Activated T-cell treated with anti-CD3 and anti-CD28 coated beads for 1 hour (primary cell): ENCODE measurements at regions not wholly inside any gene's neighbourhood (a gene's known extent, or its start where the extent isn't known, plus 50 kb on each side); places are given as distances from the start of the nearest gene placed in this dataset.
"Not testable (repeated sequence)": the region's sequence is repeated elsewhere in the genome, so short reads cannot be mapped to it uniquely, and the experiment has no call there.

Experiments
- DNase-seq: peaks from one replicate; pipeline ENCODE4 v3.0.0-alpha.2; 2020; ENCODE audit warnings: low read depth

GRCh38 chr7:32223071-32223650 lies 153.0 kb upstream of the PDE1C start:
- no peak for DNase-seq

- DNase-seq: no peak
Observed at GRCh38 chr7:32222251-32222900, 152.2 kb upstream of the PDE1C start.

- DNase-seq: no peak
Observed at GRCh38 chr7:32221736-32222135, 151.5 kb upstream of the PDE1C start.

GRCh38 chr7:32221056-32221455 lies 150.8 kb upstream of the PDE1C start:
- DNase-seq: no peak

GRCh38 chr7:32219831-32220230 lies 149.6 kb upstream of the PDE1C start:
- DNase-seq: not testable (repeated sequence)

- no peak for DNase-seq
Observed at GRCh38 chr7:32219416-32219815, 149.2 kb upstream of the PDE1C start.

- DNase-seq: no peak
Observed at GRCh38 chr7:32218741-32219288, 148.6 kb upstream of the PDE1C start.

- DNase-seq: no peak
Observed at GRCh38 chr7:32218154-32218467, 147.9 kb upstream of the PDE1C start.

- no peak for DNase-seq
Observed at GRCh38 chr7:32217341-32218153, 147.3 kb upstream of the PDE1C start.

- no peak for DNase-seq
Observed at GRCh38 chr7:32216759-32217158, 146.6 kb upstream of the PDE1C start.

- no peak for DNase-seq
Observed at GRCh38 chr7:32215697-32216096, 145.5 kb upstream of the PDE1C start.

GRCh38 chr7:32214913-32215312 lies 144.7 kb upstream of the PDE1C start:
- DNase-seq: no peak

- DNase-seq: no peak
Observed at GRCh38 chr7:32212321-32212720, 142.1 kb upstream of the PDE1C start.

- no peak for DNase-seq
Observed at GRCh38 chr7:32206987-32207386, 136.8 kb upstream of the PDE1C start.

GRCh38 chr7:32206488-32206887 lies 136.3 kb upstream of the PDE1C start:
- no peak for DNase-seq

- DNase-seq: not testable (repeated sequence)
Observed at GRCh38 chr7:32205298-32205824, 135.2 kb upstream of the PDE1C start.

GRCh38 chr7:32204361-32205018 lies 134.3 kb upstream of the PDE1C start:
- no peak for DNase-seq

- no peak for DNase-seq
Observed at GRCh38 chr7:32200646-32201045, 130.4 kb upstream of the PDE1C start.

- no peak for DNase-seq
Observed at GRCh38 chr7:32194537-32194936, 124.3 kb upstream of the PDE1C start.

GRCh38 chr7:32191305-32191704 lies 121.1 kb upstream of the PDE1C start:
- DNase-seq: no peak

GRCh38 chr7:32179567-32179966 lies 109.4 kb upstream of the PDE1C start:
- no peak for DNase-seq

- no peak for DNase-seq
Observed at GRCh38 chr7:32178677-32179366, 108.6 kb upstream of the PDE1C start.
